IMR-90 (cell line): ENCODE measurements at regions not wholly inside any gene's neighbourhood (a gene's known extent, or its start where the extent isn't known, plus 50 kb on each side); places are given as distances from the start of the nearest gene placed in this dataset.

Experiments
- ATAC-seq: fragments of 200-7000 bp; cut with Tn5 transposase; 2 replicates; pipeline ENCODE4 v1.9.1; 2020; ENCODE audit warnings: low read depth, mild to moderate bottlenecking, moderate library complexity
- BruUV-seq: library from RNA; stranded (reverse); fragments of 400-500 nt; replicated peaks from 2 replicates; lab custom pipeline; 2021; lab: Mats Ljungman, UMichigan
- CTCF ChIA-PET: fragments of 300-600 bp; formaldehyde crosslinking; extraction: SDS; loops from one replicate; lab custom pipeline; 2021; ENCODE audit warnings: antibody characterized with exemption; lab: Yijun Ruan, JAX
- POLR2A ChIA-PET: fragments of 300-600 bp; sonication (Branson Sonifier 250); formaldehyde crosslinking; loops from one replicate; lab custom pipeline; 2022; ENCODE audit warnings: antibody characterized with exemption; ENCODE audit not compliant: unreplicated experiment; lab: Charles Lee
- DNase-seq: peaks from one replicate; pipeline ENCODE4 v3.0.0; 2013
- H2AFZ ChIP-seq: replicated peaks from 2 replicates; pipeline ENCODE3; 2013; ENCODE audit warnings: low read length, mild to moderate bottlenecking; ENCODE audit not compliant: poor library complexity
- H2AK5ac ChIP-seq: 2 replicates; pipeline ENCODE4 v1.6.1; 2013; ENCODE audit warnings: low read depth, low read length, inconsistent platforms
- H2AK9ac ChIP-seq: replicated peaks from 2 replicates; pipeline ENCODE3; 2013; ENCODE audit warnings: mild to moderate bottlenecking, low read depth, low read length, moderate library complexity; ENCODE audit not compliant: poor library complexity
- H2BK120ac ChIP-seq: 2 replicates; pipeline ENCODE4 v1.6.1; 2013; ENCODE audit warnings: low read depth, low read length, inconsistent platforms
- H2BK15ac ChIP-seq: 3 replicates; pipeline ENCODE4 v1.6.1; 2013; ENCODE audit warnings: low read depth, low read length, inconsistent platforms
- H2BK20ac ChIP-seq: 2 replicates; pipeline ENCODE4 v1.6.1; 2013; ENCODE audit warnings: low read depth, mild to moderate bottlenecking, inconsistent platforms, low read length, moderate library complexity
- H2BK5ac ChIP-seq: 2 replicates; pipeline ENCODE4 v1.6.1; 2013; ENCODE audit warnings: mild to moderate bottlenecking, low read depth, low read length, inconsistent platforms; ENCODE audit not compliant: poor library complexity, severe bottlenecking
- H3K14ac ChIP-seq: replicated peaks from 2 replicates; pipeline ENCODE4 v1.6.1; 2013; ENCODE audit warnings: low read depth, low read length, inconsistent platforms
- H3K18ac ChIP-seq: 2 replicates; pipeline ENCODE4 v1.6.1; 2013; ENCODE audit warnings: low read depth, low read length, control low read depth
- H3K23ac ChIP-seq: 2 replicates; pipeline ENCODE4 v1.6.1; 2013; ENCODE audit warnings: low read depth, low read length, inconsistent platforms
- H3K27ac ChIP-seq: 2 replicates; pipeline ENCODE4 v1.5.1; 2013; ENCODE audit warnings: mild to moderate bottlenecking, control low read depth, low read length; ENCODE audit not compliant: insufficient read depth
- H3K27me3 ChIP-seq: 2 replicates; pipeline ENCODE4 v1.6.1; 2013; ENCODE audit warnings: low read length; ENCODE audit not compliant: control insufficient read depth, insufficient read depth
- H3K36me3 ChIP-seq: 2 replicates; pipeline ENCODE4 v1.6.1; 2013; ENCODE audit warnings: low read length, mixed read lengths; ENCODE audit not compliant: control insufficient read depth, insufficient read depth
- H3K4ac ChIP-seq: 2 replicates; pipeline ENCODE4 v1.6.1; 2013; ENCODE audit warnings: low read depth, low read length, inconsistent platforms
- H3K4me1 ChIP-seq: 2 replicates; pipeline ENCODE4 v1.6.1; 2013; ENCODE audit warnings: low read length, mixed read lengths; ENCODE audit not compliant: control insufficient read depth, insufficient read depth
- H3K4me2 ChIP-seq: 2 replicates; pipeline ENCODE4 v1.6.1; 2013; ENCODE audit warnings: low read depth, mild to moderate bottlenecking, control low read depth, low read length, moderate library complexity
- H3K4me3 ChIP-seq: 2 replicates; pipeline ENCODE4 v1.5.1; 2013; ENCODE audit warnings: low read depth, mild to moderate bottlenecking, control low read depth, low read length, moderate library complexity; ENCODE audit not compliant: insufficient read depth
- H3K56ac ChIP-seq: 2 replicates; pipeline ENCODE4 v1.6.1; 2013; ENCODE audit warnings: low read length, inconsistent platforms; ENCODE audit not compliant: insufficient read depth; ENCODE audit errors: extremely low read depth
- H3K79me1 ChIP-seq, 2 experiments: 2 replicates each; pipeline ENCODE4 v1.6.1; 2013; ENCODE audit warnings: low read length in 2 of 2, inconsistent platforms in 1 of 2, low read depth in 1 of 2
- H3K9ac ChIP-seq: 2 replicates; pipeline ENCODE4 v1.6.1; 2013; ENCODE audit warnings: low read depth, low read length, control low read depth
- H3K9me1 ChIP-seq: 2 replicates; pipeline ENCODE4 v1.6.1; 2013; ENCODE audit warnings: low read length, inconsistent platforms; ENCODE audit not compliant: insufficient read depth
- H3K9me3 ChIP-seq: 2 replicates; pipeline ENCODE4 v1.6.1; 2013; ENCODE audit warnings: low read length; ENCODE audit not compliant: control insufficient read depth, insufficient read depth
- H4K20me1 ChIP-seq: 2 replicates; pipeline ENCODE4 v1.6.1; 2013; ENCODE audit warnings: low read length, inconsistent platforms; ENCODE audit not compliant: insufficient read depth
- H4K5ac ChIP-seq: 2 replicates; pipeline ENCODE4 v1.6.1; 2013; ENCODE audit warnings: mild to moderate bottlenecking, low read depth, low read length, control low read depth
- H4K8ac ChIP-seq, 2 experiments: 2 replicates each; pipeline ENCODE4 v1.6.1; 2013; ENCODE audit warnings: low read depth in 2 of 2, low read length in 2 of 2, control low read depth in 1 of 2, inconsistent platforms in 1 of 2
- H4K91ac ChIP-seq: 2 replicates; pipeline ENCODE4 v1.6.1; 2013; ENCODE audit warnings: low read depth, low read length, inconsistent platforms; ENCODE audit not compliant: insufficient read depth
- CEBPB ChIP-seq: IDR thresholded peaks from 2 replicates; pipeline ENCODE4 v1.6.1; 2012; ENCODE audit warnings: low read depth, low read length, improper control_type of control experiment
- CHD1 ChIP-seq: IDR thresholded peaks from 2 replicates; pipeline ENCODE4 v1.6.1; 2012; ENCODE audit warnings: low read depth, low read length, improper control_type of control experiment
- MAFK ChIP-seq: IDR thresholded peaks from 2 replicates; pipeline ENCODE4 v1.6.1; 2012; ENCODE audit warnings: low read depth, low read length, improper control_type of control experiment
- MAZ ChIP-seq: IDR thresholded peaks from 2 replicates; pipeline ENCODE4 v1.6.1; 2012; ENCODE audit warnings: low read depth, mild to moderate bottlenecking, low read length, improper control_type of control experiment, moderate library complexity, borderline replicate concordance
- MXI1 ChIP-seq: IDR thresholded peaks from 2 replicates; pipeline ENCODE4 v1.6.1; 2012; ENCODE audit warnings: low read depth, mild to moderate bottlenecking, low read length, moderate library complexity, borderline replicate concordance
- POLR2A ChIP-seq: IDR thresholded peaks from 2 replicates; pipeline ENCODE4 v1.6.1; 2012; ENCODE audit warnings: mild to moderate bottlenecking, low read depth, low read length
- RCOR1 ChIP-seq: IDR thresholded peaks from 2 replicates; pipeline ENCODE4 v1.6.1; 2012; ENCODE audit warnings: mild to moderate bottlenecking, low read length, improper control_type of control experiment; ENCODE audit not compliant: insufficient replicate concordance
- RFX5 ChIP-seq: IDR thresholded peaks from 2 replicates; pipeline ENCODE4 v1.8.0; 2012; ENCODE audit warnings: low read depth, mild to moderate bottlenecking, low read length, moderate library complexity
- SMC3 ChIP-seq: fragments of 150-350 bp; IDR thresholded peaks from 2 replicates; pipeline ENCODE4 v1.6.1; 2016; ENCODE audit warnings: low read depth, mild to moderate bottlenecking, antibody characterized with exemption, low read length, moderate library complexity
- WGBS, 2 experiments: methylation state at CpG; one replicate each; pipeline versions ENCODE4 v1.1.5 to v1.1.7; 2013; ENCODE audit warnings: missing lambda C conversion rate in 2 of 2; ENCODE audit not compliant: insufficient read length in 1 of 2; ENCODE audit errors: extremely low coverage in 2 of 2; 5-methylcytosine and 5-hydroxymethylcytosine counted together
- dilution Hi-C: fragments of 300-500 bp; cut with HindIII; formaldehyde crosslinking; loops from one replicate; pipeline ENCODE4 v1.14.3; 2018; ENCODE audit warnings: low sequenced_read_pairs; ENCODE audit not compliant: unreplicated experiment
- in situ Hi-C: fragments of 300-500 bp; cut with MboI; formaldehyde crosslinking; loops from 3 replicates; pipeline ENCODE4 v1.14.3; 2019; ENCODE audit warnings: low sequenced_read_pairs, inconsistent platforms, mixed read lengths
- intact Hi-C: fragments of 100-400 bp; cut with micrococcal nuclease; formaldehyde crosslinking; loops from 2 replicates; pipeline ENCODE4 v1.10.0; 2022

GRCh38 chr4:101593666-101594065, 196.9 kb upstream of the BANK1 start:
- Histone ChIP-seq H3K18ac (no peak overlapping the region), H2BK120ac (no peak overlapping the region), H3K14ac (no peak overlapping the region), H3K9ac (no peak overlapping the region), H3K23ac (no peak overlapping the region), H3K4me3 (no peak overlapping the region), H2BK20ac (no peak overlapping the region), H3K79me1 (no peaks in the 10 kb centered on the region), H3K27me3 (no peaks in the 10 kb centered on the region), H3K56ac (no peak overlapping the region), H4K8ac (no peak overlapping the region), H3K9me1 (no peaks in the 10 kb centered on the region), H4K20me1 (no peaks in the 10 kb centered on the region), H3K36me3 (no peaks in the 10 kb centered on the region), H4K5ac (no peak overlapping the region), H2BK15ac (no peak overlapping the region), H4K91ac (no peak overlapping the region), H3K9me3 (no peaks in the 10 kb centered on the region), H2AK5ac (no peak overlapping the region), H3K4ac (no peak overlapping the region), H3K4me2 (no peak overlapping the region), H2AFZ (no peak overlapping the region), H3K27ac (no peak overlapping the region), H2AK9ac (no peak overlapping the region), H3K4me1 (no peaks in the 10 kb centered on the region), H2BK5ac (no peak overlapping the region)
- CTCF ChIA-PET: interaction anchor here (0.8 kb wide), 1 partner anchor 557 kb away, joined by 3 read pairs; no protein-coding TSS in a partner anchor
- POLR2A ChIA-PET: no interaction called here
- peak; percentile 0 for DNase-seq
- WGBS, 2 experiments: no CpG with 5 or more reads among the region's 2 CpGs
- intact Hi-C loops: loop anchor here (1.0 kb wide), 1 partner anchor 30 kb away; no protein-coding TSS in a partner anchor
- dilution Hi-C loops: no loop called here
- ATAC-seq: no peak
- BruUV-seq: no TSS peak
- TF ChIP-seq SMC3 (no peak), RCOR1 (no peak), CEBPB (no peak), RFX5 (no peak), MXI1 (no peak), MAFK (no peak), MAZ (no peak), CHD1 (no peak), POLR2A (no peak)
- in situ Hi-C loops: no loop called here
